GM19452 (cell line): ENCODE measurements at regions not wholly inside any gene's neighbourhood (a gene's known extent, or its start where the extent isn't known, plus 50 kb on each side); places are given as distances from the start of the nearest gene placed in this dataset.

Experiments used
- ATAC-seq: cut with Tn5 transposase; IDR thresholded peaks from one replicate; pipeline ENCODE4 v1.9.1; 2021; ENCODE audit not compliant: unreplicated experiment

DNA sequence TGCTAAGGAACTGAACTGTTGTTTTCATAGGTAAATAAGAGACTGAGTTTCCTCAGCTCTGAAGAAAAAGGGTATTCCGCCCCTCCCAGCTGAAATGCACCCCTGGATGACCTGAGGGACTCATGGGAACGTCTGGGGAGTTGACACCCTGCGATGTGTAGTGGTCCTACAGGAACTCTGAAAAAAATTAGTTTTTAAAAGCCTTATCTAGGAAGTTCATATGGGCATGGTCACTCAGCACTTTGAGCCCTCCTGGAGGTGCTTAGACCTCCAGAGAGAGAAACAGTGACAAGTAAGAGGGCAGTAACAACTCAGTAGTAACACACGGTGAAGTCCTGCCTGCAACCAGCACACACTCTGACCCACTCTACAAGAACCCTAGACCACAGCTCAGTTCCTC, 91.2 kb upstream of the CNOT2 start:
- ATAC-seq = no peak

DNA sequence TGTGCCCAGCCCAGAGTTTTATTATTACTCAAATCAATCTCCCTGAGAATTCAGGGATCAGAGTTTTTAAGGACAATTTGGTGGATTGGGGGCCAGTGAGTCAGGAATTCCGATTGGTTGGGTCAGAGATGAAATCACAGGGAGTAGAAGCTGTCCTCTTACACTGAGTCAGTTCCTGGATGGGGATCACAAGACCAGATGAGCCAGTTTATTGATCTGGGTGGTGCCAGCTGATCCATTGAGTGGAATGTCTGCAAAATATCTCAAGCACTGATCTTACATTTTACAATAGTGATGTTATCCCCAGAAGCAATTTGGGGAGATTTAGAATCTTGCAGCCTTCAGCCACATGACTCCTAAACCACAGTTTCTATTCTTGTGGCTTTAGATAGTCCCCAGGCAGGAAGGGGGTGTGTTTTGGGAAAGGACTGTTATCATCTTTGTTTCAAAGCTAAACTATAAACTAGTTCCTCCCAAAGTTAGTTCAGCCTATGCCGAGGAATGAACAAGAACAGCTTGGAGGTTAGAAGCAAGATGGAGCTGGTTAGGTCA, 89.1 kb upstream of the CNOT2 start:
- ATAC-seq = no peak

GRCh38 chr12:70154960-70155589, 88.2 kb upstream of the CNOT2 start:
- no peak for ATAC-seq

- ATAC-seq = no peak
These were observed 86.1 kb upstream of the CNOT2 start for GRCh38 chr12:70157099-70157498.

DNA sequence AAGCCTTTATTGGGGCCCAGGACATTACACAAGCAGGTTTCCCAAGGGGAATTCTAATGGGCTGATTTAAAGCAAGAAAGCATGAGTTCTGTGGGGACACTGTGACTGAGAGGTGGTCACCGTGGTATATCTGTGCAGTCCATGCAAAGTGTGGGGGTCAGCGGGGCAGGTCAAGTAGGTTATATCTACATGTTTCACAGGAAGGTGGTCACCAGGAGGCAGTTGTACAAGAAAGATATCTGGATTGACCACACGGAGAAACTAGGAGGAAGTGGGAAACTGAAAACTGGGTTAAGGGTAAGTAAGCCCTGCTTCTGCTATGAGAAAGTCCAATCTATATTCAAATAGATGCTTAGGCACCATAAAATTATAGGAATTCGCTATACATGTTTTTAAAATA, 77.8 kb upstream of the CNOT2 start:
- ATAC-seq = no peak

- ATAC-seq = no peak
These were observed 66.9 kb upstream of the CNOT2 start for GRCh38 chr12:70176290-70176689.

GRCh38 chr12:70177631-70178030, 65.6 kb upstream of the CNOT2 start:
- no peak for ATAC-seq

DNA sequence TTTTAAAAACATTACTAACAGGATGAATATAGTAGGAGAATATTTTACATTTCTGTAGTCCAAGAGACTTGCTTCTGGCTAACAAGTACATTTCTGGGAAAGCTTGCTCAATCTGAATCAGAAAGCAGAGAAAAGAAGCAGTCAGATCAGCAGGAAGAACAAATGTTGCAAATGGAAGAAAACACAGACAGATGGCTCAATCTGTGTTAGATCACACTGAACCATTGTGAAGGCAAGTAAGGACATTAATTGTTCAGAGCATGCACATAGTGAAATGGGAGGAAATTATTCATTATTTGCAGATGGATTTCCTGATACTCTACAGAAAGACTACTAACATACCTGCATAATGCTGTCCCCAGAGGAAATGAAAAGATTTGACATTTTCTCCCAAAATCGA, 65.2 kb upstream of the CNOT2 start:
- ATAC-seq = no peak

DNA sequence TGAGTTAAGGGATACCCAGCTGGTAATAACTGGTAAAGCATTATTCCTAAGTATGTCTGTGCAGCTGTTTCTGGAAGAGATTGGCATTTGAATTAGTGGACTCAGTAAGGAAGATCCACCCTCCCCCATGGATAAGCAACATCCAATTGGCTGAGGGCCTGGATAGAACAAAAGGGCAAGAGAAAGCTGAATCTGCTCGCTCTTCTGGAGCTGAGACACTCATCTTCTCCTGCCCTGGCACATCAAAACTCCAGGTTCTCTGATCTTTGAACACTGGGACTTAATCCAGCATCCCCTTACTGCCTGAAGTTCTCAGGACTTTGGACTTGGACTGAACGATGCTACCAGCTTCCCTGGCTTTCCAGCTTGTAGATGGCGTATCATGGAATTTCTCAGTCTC, 63.1 kb upstream of the CNOT2 start:
- ATAC-seq = no peak

GRCh38 chr12:70185301-70185700, 57.9 kb upstream of the CNOT2 start:
- ATAC-seq = no peak

GRCh38 chr12:70186436-70186835, 56.8 kb upstream of the CNOT2 start:
- ATAC-seq = no peak

DNA sequence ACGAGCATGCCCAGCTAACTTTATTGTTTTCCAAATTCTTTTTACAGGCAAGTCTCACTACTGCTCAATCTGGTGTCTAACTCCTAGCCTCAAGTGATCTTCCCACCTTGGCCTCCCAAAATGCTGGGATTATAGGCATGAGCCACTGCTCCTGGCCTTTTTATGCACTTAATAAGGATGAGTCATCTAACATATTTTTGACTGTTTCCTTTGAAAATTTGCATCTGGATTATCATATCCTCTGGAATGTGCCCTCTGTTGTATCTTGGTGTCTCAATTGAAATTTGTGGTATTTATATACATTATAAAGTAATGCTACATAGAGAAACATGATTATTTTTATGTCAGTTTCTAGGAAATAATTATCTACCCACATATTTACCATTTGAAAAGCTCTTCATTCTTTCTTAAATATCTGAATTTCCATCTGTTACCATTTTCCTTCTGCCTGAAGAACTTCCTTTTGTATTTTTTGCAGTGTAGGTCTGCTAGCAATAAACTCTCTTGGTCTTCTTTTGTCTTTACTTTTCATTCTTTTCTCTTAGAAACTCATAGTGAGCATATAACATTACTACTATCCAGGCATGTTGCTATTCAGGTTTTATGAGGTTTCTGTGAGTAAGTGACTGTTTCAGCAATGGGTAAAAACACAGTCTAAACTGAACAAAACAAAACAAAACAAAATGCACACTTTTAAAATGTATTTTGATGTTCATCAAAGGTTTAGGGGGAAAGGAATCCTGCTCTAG, 52.8 kb upstream of the CNOT2 start:
- ATAC-seq = no peak
